ENCODE measurements at regions not wholly inside any gene's neighbourhood (a gene's known extent, or its start where the extent isn't known, plus 50 kb on each side); places are given as distances from the start of the nearest gene placed in this dataset.

DNA sequence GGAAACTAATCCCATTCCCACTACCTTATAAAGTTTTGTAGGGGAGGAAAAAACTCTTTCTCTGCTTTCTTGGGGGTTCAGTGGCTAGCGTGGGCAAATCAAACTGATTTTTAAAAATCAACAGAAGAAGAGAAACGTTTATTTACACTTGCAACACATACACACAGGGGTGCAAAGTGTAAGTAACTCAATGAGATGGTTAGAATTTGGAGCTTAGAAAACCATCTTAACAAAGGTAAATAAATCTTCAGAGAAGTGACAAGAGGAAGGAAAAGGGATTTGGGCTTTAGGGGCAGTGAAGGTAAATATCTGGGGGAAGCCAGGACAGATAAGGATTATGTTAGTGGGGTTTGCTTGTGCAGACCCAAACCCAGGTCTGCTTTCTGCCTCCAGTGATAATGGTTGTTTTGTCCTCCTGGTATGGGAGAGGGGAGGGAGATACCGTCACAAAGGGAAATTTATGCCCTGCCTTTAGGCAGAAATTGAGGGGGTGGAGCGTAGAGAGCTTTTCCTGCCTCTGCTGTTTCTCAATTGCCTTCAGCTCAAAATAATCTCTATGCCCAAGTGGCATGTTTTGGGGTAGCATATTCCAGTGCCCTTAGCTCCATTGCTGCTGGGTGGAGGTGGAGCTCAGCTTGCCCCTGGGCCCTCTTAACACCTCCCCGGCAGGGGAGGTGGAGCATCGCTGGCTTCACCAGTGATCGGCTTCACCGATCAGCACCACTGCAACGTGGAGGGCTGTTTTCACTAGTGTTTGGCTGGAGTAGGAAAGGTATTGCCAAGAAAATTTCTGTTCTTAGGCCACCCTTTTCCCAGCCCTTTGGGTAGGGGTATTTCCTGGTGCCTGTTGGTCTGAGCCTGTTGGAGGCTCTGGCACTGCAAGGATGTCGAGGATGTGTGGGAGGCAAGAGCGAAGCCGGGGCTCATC, 92.2 kb downstream of the TEX51 start:
- DNase-seq (ENCODE audit: low read depth in 2 of 2): no peak

DNA sequence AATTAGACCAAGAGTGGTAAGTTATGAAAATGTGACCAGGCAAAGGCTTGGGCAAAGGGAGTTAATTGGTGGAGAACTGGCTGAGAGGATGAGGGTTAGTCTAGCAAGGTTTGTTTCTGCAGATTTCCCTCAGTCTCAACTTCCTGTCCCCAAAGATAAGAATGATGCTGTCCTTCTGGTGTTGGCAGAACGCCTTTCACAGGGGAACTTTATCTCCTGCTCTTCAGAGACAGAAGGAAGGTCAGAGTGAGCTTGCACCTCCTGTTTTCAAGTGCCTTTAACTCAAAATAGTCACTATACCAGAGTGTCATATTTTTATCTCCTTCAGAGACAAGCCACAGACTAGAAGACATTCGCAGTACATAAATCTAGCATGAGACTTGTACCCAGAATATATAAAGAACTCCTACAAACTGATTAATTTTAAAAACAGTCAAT, 95.7 kb downstream of the TEX51 start:
- no peak for DNase-seq (ENCODE audit: low read depth in 2 of 2)

GRCh38 chr2:126995621-126996377, 97.1 kb downstream of the TEX51 start:
- DNase-seq (ENCODE audit: low read depth in 2 of 2): no peak

GRCh38 chr2:126996378-126996699, 97.6 kb downstream of the TEX51 start:
- DNase-seq (ENCODE audit: low read depth in 2 of 2): no peak
